MM.1S (cell line): ENCODE measurements at regions not wholly inside any gene's neighbourhood (a gene's known extent, or its start where the extent isn't known, plus 50 kb on each side); places are given as distances from the start of the nearest gene placed in this dataset.

Experiments used
- EZH2 ChIP-seq: fragments of 300-600 bp; sonication (generic); optimal IDR thresholded peaks from 2 replicates; pipeline ENCODE3; 2017; ENCODE audit warnings: low read depth, mild to moderate bottlenecking, antibody characterized with exemption, low read length, mixed read lengths
- EZH2phosphoT487 ChIP-seq: fragments of 300-600 bp; sonication (generic); IDR thresholded peaks from 2 replicates; pipeline ENCODE4 v1.6.1; 2018; ENCODE audit warnings: antibody characterized with exemption, low read length
- TF ChIP-seq, protein P1 (sequence below): fragments of 300-600 bp; sonication (generic); IDR thresholded peaks from 2 replicates; pipeline ENCODE4 v1.5.1; 2016; ENCODE audit warnings: antibody characterized with exemption, low read length, mixed read lengths

DNA sequence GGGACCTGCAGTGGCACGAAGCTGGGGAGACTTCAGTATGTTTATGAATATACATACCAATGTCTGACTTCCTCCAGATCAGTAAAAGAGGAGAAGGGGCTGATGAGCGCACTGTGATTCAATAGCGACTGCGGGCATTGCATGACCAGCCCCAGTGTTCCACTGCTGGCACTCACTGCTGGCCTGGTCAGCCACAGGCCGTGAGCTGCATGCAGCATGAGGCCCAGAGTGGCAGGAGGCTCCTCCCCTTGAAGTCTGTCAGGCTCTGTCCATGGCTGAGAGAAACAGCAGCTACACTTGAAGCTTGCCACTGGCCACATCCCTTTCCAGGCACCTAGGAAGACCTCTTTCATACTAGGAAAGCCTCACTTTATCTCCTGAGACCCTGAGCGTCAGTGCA lies 265.9 kb upstream of the CDYL start:
- TF ChIP-seq, protein P1, sequence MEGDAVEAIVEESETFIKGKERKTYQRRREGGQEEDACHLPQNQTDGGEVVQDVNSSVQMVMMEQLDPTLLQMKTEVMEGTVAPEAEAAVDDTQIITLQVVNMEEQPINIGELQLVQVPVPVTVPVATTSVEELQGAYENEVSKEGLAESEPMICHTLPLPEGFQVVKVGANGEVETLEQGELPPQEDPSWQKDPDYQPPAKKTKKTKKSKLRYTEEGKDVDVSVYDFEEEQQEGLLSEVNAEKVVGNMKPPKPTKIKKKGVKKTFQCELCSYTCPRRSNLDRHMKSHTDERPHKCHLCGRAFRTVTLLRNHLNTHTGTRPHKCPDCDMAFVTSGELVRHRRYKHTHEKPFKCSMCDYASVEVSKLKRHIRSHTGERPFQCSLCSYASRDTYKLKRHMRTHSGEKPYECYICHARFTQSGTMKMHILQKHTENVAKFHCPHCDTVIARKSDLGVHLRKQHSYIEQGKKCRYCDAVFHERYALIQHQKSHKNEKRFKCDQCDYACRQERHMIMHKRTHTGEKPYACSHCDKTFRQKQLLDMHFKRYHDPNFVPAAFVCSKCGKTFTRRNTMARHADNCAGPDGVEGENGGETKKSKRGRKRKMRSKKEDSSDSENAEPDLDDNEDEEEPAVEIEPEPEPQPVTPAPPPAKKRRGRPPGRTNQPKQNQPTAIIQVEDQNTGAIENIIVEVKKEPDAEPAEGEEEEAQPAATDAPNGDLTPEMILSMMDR = no peak
- TF ChIP-seq EZH2 (no peak), EZH2phosphoT487 (no peak)
